ENCODE measurements at regions not wholly inside any gene's neighbourhood (a gene's known extent, or its start where the extent isn't known, plus 50 kb on each side); places are given as distances from the start of the nearest gene placed in this dataset.
"Not testable (repeated sequence)": the region's sequence is repeated elsewhere in the genome, so short reads cannot be mapped to it uniquely, and the experiment has no call there.

- no peak for DNase-seq (ENCODE audit: low read depth)
Measured at GRCh38 chr3:75242012-75242735, 422.0 kb upstream of the FRG2C start.

- DNase-seq (ENCODE audit: low read depth): no peak
Measured at GRCh38 chr3:75248974-75249373, 415.2 kb upstream of the FRG2C start.

DNA sequence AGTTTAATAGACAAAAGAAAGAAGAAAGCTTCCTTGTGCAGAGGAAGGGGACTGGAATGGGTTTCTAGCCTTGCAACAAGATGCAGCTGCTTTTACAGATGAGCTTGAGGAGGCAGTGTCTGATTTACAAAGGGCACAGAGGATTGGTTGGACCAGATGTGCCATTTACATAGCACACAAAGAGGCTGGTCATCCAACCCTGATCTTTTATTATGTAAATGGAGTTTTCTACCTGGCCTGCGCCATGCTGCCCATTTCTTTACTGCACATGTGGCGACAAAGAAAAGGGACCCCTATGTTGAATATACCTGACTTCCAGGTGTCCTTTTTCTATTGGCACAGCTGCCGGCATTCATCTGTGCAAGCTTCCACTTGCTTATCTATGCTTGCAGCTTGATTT lies 409.4 kb upstream of the FRG2C start:
- no peak for DNase-seq (ENCODE audit: low read depth)

- not testable (repeated sequence) for DNase-seq (ENCODE audit: low read depth)
Measured at GRCh38 chr3:75258825-75259683, 405.1 kb upstream of the FRG2C start.

DNA sequence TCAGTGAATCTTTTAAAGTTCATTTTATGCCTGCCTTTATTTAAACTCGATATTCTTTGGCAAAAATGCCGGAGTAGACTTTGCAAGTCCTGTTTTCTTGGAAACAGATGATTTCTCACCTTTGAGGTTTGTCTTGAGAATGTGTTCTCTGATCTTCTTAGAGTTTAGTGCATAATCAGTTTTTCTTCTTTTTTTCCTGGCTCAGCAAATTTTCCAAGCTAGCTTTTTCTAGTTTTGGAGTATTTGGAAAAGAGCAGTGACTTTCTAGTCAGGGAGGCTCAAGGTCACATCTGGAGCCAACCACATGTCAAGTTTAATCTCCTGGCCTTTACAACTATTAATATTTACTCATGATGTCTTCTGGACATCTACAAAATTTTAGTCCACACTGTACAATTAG lies 403.2 kb upstream of the FRG2C start:
- DNase-seq (ENCODE audit: low read depth): not testable (repeated sequence)

GRCh38 chr3:75262661-75263060 lies 401.5 kb upstream of the FRG2C start:
- DNase-seq (ENCODE audit: low read depth): no peak

DNA sequence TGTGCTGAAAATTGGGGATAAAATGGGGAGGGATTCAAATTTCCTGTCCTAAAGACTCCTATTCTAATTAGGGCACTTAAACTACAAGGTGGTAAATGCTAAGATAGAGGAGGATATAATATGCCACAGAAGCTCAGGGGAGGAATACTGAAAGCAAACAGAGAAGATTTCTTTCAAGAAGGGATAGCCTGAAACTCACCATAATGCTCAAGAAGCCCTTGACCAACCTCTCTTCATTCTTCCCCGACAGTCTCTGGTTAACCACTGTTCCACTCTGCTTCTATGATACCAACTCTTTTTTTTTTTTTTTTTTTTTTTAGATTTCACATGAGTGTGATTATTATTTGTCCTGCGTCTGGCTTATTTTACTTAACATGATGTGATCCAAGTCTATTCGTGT lies 398.2 kb upstream of the FRG2C start:
- no peak for DNase-seq (ENCODE audit: low read depth)

- not testable (repeated sequence) for DNase-seq (ENCODE audit: low read depth)
Measured at GRCh38 chr3:75268576-75268975, 395.6 kb upstream of the FRG2C start.

GRCh38 chr3:75272237-75272636 lies 391.9 kb upstream of the FRG2C start:
- DNase-seq (ENCODE audit: low read depth): not testable (repeated sequence)

DNA sequence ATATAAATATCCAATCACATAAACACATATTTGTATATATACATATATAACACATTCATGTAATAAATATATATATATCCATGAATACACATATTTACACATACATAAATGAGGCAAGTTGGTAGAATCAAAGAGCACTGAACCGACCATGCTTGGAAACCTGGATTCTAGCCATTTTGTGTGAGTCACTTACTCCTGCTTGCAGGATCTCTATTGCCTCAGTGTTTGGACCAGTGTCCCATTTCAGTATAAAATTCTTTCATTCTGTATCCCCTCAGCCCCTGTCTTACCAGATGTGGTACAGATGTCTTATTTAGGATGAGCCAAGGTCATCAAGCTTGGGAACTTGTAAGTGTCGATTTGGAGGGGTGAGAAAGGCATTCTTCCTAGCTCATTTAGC lies 391.4 kb upstream of the FRG2C start:
- no peak for DNase-seq (ENCODE audit: low read depth)

DNA sequence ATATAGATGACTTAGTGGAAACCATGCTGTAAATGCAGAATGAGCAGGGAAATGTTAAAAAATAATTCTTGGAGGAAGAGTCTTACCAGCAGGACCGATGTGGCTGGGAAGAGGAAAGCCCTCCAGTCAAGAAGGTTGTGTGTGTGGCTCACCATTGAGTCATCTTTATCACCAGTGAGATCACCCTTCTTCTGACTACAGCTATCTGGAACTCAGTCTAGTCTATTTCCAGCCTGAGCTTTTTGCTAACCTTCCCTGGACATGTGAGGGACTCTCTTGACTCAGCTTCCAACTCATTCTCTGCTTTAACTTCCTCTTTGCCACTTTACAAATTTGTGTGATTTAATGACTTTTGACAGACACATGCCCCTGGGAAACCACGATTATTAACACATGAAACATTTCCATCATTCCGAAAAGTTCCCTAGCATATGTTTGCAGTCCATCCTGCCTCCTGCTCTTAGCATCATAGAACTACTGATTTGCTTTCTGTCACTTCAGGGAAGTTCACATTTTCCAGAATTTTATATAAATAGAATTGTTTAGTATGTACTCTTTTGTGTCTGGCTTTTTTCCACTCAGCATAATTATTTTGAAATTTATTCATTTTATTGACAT lies 378.5 kb upstream of the FRG2C start:
- not testable (repeated sequence) for DNase-seq (ENCODE audit: low read depth)

DNA sequence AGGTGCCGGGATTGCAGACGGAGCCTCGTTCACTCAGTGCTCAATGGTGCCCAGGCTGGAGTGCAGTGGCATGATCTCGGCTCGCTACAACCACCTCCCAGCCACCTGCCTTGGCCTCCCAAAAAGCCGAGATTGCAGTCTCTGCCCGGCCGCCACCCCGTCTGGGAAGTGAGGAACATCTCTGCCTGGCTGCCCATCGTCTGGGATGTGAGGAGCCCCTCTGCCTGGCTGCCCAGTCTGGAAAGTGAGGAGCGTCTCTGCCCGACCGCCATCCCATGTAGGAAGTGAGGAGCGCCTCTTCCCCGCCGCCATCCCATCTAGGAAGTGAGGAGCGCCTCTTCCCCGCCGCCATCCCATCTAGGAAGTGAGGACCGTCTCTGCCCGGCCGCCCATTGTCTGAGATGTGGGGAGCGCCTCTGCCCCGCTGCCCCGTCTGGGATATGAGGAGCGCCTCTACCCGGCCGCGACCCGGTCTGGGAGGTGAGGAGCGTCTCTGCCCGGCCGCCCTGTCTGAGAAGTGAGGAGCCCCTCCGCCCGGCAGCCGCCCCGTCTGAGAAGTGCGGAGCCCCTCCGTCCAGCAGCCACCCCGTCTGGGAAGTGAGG lies 375.1 kb upstream of the FRG2C start:
- not testable (repeated sequence) for DNase-seq (ENCODE audit: low read depth)

DNA sequence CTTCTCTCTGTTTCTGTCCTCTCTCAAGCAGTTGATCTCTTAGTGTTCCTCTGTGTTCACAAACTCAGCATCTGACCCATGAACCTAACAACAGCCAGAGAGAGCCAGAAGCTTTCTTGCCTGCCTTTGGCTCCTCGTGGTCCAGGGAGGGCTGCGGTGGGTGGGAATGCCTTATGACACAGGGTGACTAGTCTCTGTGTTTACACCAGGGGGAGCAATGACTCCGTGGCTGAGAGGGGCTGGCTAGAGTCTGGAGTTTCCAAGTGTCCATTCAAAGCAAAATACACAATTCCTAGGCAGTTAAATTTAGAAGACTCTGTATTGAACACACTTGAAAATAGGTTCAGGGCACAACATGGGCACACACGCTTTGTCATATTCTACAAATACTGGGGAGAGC lies 370.0 kb upstream of the FRG2C start:
- DNase-seq (ENCODE audit: low read depth): no peak

DNA sequence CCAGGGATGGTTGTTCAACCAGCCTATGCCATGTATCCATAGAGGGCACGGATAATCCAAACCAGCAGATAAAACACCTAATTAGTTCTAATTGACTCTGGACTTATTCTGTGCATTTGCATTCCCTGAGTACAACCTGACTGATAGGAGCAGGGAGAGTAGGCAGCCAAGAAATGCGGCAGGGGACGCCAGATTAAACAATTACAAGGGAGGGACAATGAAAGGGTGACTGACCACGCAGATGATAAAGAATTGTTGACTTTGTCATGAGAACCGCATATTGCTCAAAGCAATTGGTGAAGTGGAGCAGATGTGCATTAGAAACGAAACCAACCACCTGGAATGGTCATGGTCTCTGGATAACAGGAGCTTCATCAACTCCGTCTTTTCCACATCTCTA lies 369.1 kb upstream of the FRG2C start:
- no peak for DNase-seq (ENCODE audit: low read depth)

- no peak for DNase-seq (ENCODE audit: low read depth)
Measured at GRCh38 chr3:75296858-75297257, 367.3 kb upstream of the FRG2C start.

- no peak for DNase-seq (ENCODE audit: low read depth)
Measured at GRCh38 chr3:75300606-75301005, 363.5 kb upstream of the FRG2C start.

DNA sequence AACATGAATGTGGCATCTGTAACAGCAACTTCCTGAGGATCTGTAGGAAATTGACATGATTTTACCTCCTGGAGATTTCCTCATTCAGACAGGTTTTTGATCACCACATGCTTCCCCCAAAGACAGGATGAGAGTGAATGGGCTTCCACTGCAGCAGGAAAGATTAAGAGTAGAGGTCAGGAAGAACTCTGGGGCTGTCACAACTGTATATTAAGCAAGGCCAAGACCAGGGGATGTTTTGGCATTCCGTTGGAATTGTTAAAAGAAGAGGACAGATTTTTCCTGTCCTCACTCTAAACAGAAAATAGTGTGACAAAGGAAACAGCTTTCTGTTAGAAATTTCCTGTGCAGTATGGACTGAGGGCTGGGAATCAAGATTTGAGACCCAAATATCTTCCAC lies 363.1 kb upstream of the FRG2C start:
- not testable (repeated sequence) for DNase-seq (ENCODE audit: low read depth)

- no peak for DNase-seq (ENCODE audit: low read depth)
Measured at GRCh38 chr3:75303741-75304140, 360.4 kb upstream of the FRG2C start.

DNA sequence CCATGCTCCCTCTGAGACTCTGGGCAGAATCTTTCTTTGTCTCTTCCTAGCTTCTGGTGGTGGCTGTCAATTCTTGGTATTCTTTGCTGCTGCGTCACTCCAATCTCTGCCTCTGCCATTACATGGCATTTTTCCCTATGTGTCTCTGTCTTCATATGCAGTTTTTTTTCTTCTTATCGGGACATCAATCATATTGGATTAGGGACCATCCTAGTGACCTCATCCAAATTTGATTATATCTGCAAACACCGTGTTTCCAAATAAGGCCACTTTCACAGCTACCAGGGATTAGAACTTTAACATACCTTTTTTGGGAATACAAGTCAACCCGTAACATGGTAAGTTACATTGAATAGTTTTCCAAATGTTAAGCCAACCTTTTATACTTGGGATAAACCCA lies 358.2 kb upstream of the FRG2C start:
- DNase-seq (ENCODE audit: low read depth): no peak

DNA sequence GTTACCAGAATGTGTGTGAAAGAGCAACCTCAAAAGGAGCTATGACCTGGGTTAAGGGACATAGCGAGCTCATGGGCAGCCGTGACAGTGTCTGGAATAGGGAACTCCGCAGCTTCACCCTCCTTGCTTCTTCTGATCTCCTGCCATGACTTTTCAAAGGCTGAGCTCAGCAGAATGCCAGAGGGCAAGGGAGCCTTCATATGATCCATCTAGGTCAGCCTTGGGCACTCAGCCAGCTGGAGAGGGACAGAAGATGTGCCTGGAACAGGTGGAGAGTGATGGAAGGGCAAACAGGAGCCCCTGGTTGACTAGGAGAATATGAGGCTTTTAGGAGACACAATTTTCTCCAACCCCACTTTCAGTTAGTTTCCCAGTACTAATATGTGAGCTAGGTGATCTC lies 352.8 kb upstream of the FRG2C start:
- not testable (repeated sequence) for DNase-seq (ENCODE audit: low read depth)

GRCh38 chr3:75312469-75312868 lies 351.7 kb upstream of the FRG2C start:
- not testable (repeated sequence) for DNase-seq (ENCODE audit: low read depth)

DNA sequence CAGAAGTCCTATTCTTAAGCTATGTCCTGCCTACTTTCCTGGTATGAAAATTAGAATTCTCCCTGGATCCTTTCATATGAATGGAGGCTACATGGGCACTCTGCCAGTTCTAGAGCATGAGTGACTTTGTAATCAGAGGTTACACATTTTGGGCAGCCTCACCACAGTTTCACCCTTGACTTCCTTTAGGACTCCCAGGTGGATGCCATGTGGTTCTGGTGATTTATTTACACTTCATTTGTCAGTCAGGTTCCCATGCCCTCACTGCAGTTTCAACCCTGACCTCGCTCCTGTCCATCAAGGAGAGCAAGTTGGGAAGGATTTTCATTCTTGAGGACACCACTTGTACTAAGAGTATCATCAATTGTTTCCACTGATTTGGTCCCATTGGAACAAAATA lies 344.4 kb upstream of the FRG2C start:
- DNase-seq (ENCODE audit: low read depth): not testable (repeated sequence)

DNA sequence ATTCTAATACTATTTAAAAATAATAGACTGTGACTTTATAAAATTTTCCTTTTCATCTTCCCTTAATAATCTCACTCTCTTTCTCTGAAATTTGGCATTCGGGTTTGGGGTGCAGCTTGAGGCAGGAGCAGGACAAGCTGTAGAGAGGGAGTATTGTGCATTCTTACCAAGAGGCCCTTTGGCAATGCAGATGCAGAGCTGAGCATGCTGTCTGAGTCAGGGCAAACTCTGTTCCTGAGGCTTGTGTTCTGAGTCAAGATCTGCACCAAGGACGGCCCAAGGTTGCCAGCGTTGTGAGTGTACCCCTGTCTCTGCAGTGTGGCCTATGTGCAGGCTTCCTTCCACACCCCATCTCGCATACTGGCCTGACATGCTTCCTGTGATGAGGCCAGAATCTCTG lies 343.8 kb upstream of the FRG2C start:
- DNase-seq (ENCODE audit: low read depth): no peak

Data from stimulated activated CD8-positive, alpha-beta memory T cell treated with anti-CD3 and anti-CD28 coated beads, Interleukin-12 subunit alpha, Interleukin-12 subunit beta, amount 100 ng/mL, for 1 hour (primary cell).